ENCODE measurements at regions not wholly inside any gene's neighbourhood (a gene's known extent, or its start where the extent isn't known, plus 50 kb on each side); places are given as distances from the start of the nearest gene placed in this dataset.

DNA sequence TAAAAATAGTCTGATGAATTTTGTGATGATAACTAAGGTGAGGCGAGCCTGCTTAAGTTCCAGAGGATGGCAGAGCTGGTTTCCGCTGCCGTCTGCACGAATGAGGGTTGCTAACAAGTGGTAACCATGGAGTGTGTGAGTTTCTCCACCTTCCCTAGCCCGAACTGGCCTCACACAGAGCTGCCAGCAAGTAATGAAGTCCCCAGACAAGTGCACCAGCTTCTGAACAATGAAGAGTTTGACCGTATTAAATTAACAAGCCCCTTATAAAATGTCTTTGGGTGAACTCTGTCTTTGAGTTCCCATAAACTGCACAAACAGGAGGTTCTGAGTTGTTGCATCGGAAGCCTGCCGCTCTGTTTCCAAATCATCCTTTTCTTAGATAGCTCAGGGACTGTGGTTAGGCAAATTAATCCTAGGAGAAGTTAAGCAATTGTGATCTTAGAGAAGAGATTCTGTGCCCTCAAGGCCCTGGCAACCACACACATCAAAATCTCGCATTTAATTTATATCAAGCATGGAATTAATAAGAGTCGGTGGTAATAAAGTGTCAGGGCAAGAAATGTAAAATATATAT is 274.1 kb upstream of the DAAM1 start:
- Histone ChIP-seq H2BK12ac (ENCODE audit: low read depth, low read length) (no peak overlapping the region), H2BK120ac (replicated peaks; ENCODE audit: low read depth, low read length) (no peak overlapping the region), H3K4me2 (ENCODE audit: insufficient read depth in 1 of 2, low read depth in 2 of 2, low read length in 2 of 2) (no peak overlapping the region), H3K27ac (ENCODE audit: low read depth, low read length) (no peak overlapping the region), H4K91ac (replicated peaks; ENCODE audit: insufficient read length, low read length) (no peak overlapping the region), H3K4ac (replicated peaks; ENCODE audit: insufficient read length, low read depth, low read length) (no peak overlapping the region), H3K79me1 (ENCODE audit: low read depth, low read length) (no peaks in the 10 kb centered on the region), H3K9me3 (ENCODE audit: insufficient read depth in 2 of 2, low read depth in 1 of 2, low read length in 1 of 2) (no peaks in the 10 kb centered on the region), H3K23me2 (ENCODE audit: low read depth, low read length) (no peaks in the 10 kb centered on the region), H3K9ac (replicated peaks in 1 of 4; ENCODE audit: extremely low read depth in 1 of 4, low read depth in 3 of 4, low read length in 3 of 4) (no peak overlapping the region), H3K18ac (ENCODE audit: extremely low read depth, low read length) (no peak overlapping the region), H2BK15ac (ENCODE audit: low read length) (no peak overlapping the region), H3K27me3 (replicated peaks in 1 of 4; ENCODE audit: control insufficient read depth in 3 of 4, extremely low read depth in 1 of 4, insufficient read depth in 3 of 4, low read length in 3 of 4) (no peaks in the 10 kb centered on the region), H3K79me2 (ENCODE audit: control insufficient read depth in 1 of 2, insufficient read depth in 2 of 2, low read length in 2 of 2) (no peaks in the 10 kb centered on the region), H2BK20ac (ENCODE audit: low read length) (no peak overlapping the region), H4K5ac (ENCODE audit: insufficient read length, low read depth, low read length) (no peak overlapping the region), H2AK5ac (ENCODE audit: low read depth, low read length) (no peak overlapping the region), H3K36me3 (ENCODE audit: control insufficient read depth in 2 of 4, insufficient read depth in 4 of 4, low read length in 3 of 4) (no peaks in the 10 kb centered on the region), H3K23ac (ENCODE audit: insufficient read length) (no peak overlapping the region), H2AFZ (ENCODE audit: low read length) (no peak overlapping the region), H3K56ac (replicated peaks; ENCODE audit: insufficient read length, low read depth, low read length) (no peak overlapping the region), H4K20me1 (replicated peaks in 1 of 2; ENCODE audit: control insufficient read depth in 1 of 2, insufficient read depth in 2 of 2, low read length in 2 of 2) (no peaks in the 10 kb centered on the region), H4K8ac (ENCODE audit: extremely low read depth, insufficient read depth, low read length) (no peak overlapping the region), H2BK5ac (ENCODE audit: low read depth, low read length) (no peak overlapping the region), H3K4me3 (ENCODE audit: extremely low read depth in 1 of 4, insufficient read depth in 2 of 4, low read depth in 3 of 4, low read length in 4 of 4) (no peak overlapping the region), H3K14ac (ENCODE audit: insufficient read length) (no peak overlapping the region), H3K4me1 (replicated peaks in 1 of 4; ENCODE audit: control insufficient read depth in 3 of 4, insufficient read depth in 4 of 4, low read length in 3 of 4) (no peaks in the 10 kb centered on the region)
- no peak for TF ChIP-seq RNF2 (IDR thresholded peaks at IDR 0.05; ENCODE audit: borderline replicate concordance, low read depth, low read length, missing control alignments, poor library complexity, severe bottlenecking)
- TF ChIP-seq, protein P1, sequence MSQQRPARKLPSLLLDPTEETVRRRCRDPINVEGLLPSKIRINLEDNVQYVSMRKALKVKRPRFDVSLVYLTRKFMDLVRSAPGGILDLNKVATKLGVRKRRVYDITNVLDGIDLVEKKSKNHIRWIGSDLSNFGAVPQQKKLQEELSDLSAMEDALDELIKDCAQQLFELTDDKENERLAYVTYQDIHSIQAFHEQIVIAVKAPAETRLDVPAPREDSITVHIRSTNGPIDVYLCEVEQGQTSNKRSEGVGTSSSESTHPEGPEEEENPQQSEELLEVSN (IDR thresholded peaks at IDR 0.05) = no peak
- no peak for TF ChIP-seq KDM5A (IDR thresholded peaks at IDR 0.05; ENCODE audit: low read length)
- no peak for TF ChIP-seq SP1 (IDR thresholded peaks at IDR 0.05; ENCODE audit: low read depth, low read length)
- ChIA-PET POLR2A (ENCODE audit: partially characterized antibody) (no interaction called here), CTCF (ENCODE audit: partially characterized antibody) (interaction anchor here (0.9 to 1.3 kb wide), 5 partner anchors 13 to 340 kb away, joined by 3 to 4 read pairs (median 3); no protein-coding TSS in a partner anchor)
- DNase-seq (ENCODE audit: low read depth in 1 of 2, low spot score in 2 of 2) (no peak), FAIRE-seq (no peak)
- WGBS, 2 experiments (ENCODE audit: extremely low coverage in 1 of 2, insufficient coverage in 1 of 2, insufficient read length in 1 of 2, insufficient replicate concordance in 2 of 2, low coverage in 1 of 2, low lambda C conversion rate in 2 of 2, missing lambda C conversion rate in 1 of 2) = 93% methylated on average over 10 of the region's 10 CpGs; no CpG with 5 or more reads in 1 of the 2 experiments
